NCI-H1048 (cell line): ENCODE measurements at regions not wholly inside any gene's neighbourhood (a gene's known extent, or its start where the extent isn't known, plus 50 kb on each side); places are given as distances from the start of the nearest gene placed in this dataset.
"Not testable (repeated sequence)": the region's sequence is repeated elsewhere in the genome, so short reads cannot be mapped to it uniquely, and the experiment has no call there.

Experiments used
- DNase-seq: peaks from one replicate; lab custom pipeline; 2025; lab: John Stamatoyannopoulos, UW

- no peak for DNase-seq
These were observed 502.6 kb downstream of the ADRA2A start for GRCh38 chr10:111579473-111579872.

DNA sequence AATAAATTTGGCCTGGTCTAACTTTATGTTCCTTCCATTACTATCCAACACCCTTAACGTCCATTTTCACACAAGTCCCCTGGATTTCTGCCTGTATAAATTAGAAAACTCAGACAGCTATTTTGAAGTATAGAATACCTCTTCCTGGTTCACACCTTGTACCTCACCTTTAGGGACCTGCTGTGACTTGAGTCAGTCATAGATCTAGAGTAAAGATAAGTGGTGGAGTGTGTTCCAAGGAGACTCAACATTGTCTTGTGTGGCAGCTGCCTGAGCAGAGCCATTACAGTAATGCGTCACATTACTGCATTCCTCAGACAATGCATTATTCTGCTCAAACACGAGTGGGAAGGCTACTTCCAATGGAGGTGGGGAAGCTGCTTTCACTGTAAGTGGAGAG, 513.9 kb downstream of the ADRA2A start:
- no peak for DNase-seq

- DNase-seq, result no peak
These were observed 516.7 kb downstream of the ADRA2A start for GRCh38 chr10:111593578-111593977.

DNA sequence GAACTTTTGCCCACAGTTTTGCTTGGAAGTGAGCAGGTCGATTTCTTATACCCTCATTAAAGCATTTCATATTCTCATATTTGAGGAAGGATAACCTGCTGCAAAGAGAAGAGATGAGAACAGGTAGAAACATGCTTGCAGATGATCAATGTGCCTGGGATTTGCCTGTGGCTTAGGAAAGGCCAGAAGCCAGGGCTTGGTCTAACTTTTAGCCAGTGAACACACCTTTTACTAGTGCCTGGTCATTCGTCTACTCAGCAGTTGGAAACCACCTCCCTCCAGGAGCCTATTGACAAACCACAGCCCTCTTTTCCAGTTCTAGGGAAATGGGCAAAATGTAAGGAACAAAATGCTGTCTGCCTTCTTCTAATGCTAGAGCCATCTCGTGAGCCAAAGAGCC, 518.3 kb downstream of the ADRA2A start:
- DNase-seq, result no peak

- DNase-seq, result no peak
These were observed 521.7 kb downstream of the ADRA2A start for GRCh38 chr10:111598433-111599059.

GRCh38 chr10:111599943-111600342, 523.1 kb downstream of the ADRA2A start:
- no peak for DNase-seq

- no peak for DNase-seq
These were observed 523.9 kb downstream of the ADRA2A start for GRCh38 chr10:111600772-111601171.

DNA sequence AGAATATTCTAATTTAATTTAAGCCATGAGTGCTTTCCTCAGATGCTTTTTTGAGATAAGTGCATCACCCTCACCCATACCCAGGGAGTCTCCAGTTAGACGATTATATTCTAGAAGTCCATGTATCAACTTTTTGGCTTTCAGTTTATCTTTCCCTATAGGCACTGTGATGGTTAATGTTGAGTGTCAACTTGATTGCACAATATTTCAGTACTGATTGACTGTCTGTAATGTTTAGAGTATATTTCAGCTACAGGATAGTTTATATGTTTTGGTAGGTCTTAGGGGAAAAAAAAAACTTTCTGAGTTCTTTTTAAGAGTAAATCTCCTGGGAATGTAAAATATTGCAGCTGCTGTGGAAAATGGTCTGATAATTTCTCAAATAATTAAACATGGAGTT, 535.4 kb downstream of the ADRA2A start:
- DNase-seq, result no peak

GRCh38 chr10:111634191-111634590, 549.4 kb downstream of the GPAM start:
- DNase-seq, result no peak

GRCh38 chr10:111646021-111646420, 537.5 kb downstream of the GPAM start:
- no peak for DNase-seq

- no peak for DNase-seq
These were observed 535.5 kb downstream of the GPAM start for GRCh38 chr10:111648046-111648445.

- DNase-seq, result not testable (repeated sequence)
These were observed 534.5 kb downstream of the GPAM start for GRCh38 chr10:111649080-111649479.

DNA sequence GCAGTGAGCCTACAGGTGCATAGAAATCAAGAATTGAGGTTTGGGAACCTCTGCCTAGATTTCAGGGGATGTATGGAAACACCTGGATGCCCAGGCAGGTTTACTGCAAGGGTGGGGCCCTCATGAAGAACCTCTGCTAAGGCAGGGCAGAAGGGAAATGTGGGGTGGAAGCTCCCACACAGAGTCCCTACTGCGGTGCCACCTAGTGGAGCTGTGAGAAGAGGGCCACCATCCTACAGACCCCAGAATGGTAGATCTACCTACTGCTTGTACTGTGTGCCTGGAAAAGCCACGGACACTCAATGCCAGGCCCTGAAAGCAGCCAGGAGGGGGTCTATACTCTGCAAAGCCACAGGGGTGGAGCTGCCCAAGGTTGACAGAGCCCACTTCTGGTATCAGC, 533.5 kb downstream of the GPAM start:
- no peak for DNase-seq

DNA sequence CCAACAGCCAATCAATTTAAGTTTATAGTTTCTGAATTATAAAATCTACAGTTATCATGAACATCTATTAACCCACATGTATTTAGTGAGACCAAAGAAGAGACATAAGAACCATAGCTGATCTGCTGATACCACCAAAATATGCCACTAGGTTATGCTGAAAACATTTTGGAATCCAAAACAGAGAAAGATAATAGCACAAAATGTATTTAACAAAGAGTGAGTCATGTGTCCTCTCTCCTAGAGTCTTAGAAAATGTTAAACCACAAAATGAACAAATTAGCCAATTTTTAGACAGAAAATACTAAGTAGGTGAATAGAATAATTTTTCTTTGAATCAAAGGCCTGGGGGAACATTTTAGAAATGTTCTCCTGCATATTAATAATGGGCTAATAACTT, 527.5 kb downstream of the GPAM start:
- no peak for DNase-seq

GRCh38 chr10:111677759-111678158, 505.8 kb downstream of the GPAM start:
- no peak for DNase-seq

- DNase-seq, result no peak
These were observed 496.8 kb downstream of the GPAM start for GRCh38 chr10:111686796-111687195.

DNA sequence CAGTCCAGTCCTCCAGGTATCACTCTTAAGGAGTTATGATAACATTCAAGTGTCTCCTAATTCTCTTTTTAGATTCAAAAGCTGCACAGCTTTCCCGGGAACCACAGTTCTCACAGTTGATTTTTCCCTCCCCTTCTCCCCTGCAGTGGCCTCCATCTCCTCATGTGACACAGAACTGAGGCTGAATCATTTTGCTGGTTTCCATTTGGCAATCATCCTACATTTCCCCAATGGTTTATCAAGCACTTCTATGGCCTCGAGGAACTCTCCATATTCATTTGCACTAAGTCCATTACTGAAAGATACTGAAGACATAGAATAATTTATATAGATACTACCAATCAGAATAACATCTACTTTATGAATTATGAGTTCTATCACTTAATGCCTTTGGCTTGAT, 484.9 kb downstream of the GPAM start:
- no peak for DNase-seq

- DNase-seq, result no peak
These were observed 479.6 kb downstream of the GPAM start for GRCh38 chr10:111703986-111704385.

GRCh38 chr10:111705021-111705420, 478.5 kb downstream of the GPAM start:
- DNase-seq, result no peak

DNA sequence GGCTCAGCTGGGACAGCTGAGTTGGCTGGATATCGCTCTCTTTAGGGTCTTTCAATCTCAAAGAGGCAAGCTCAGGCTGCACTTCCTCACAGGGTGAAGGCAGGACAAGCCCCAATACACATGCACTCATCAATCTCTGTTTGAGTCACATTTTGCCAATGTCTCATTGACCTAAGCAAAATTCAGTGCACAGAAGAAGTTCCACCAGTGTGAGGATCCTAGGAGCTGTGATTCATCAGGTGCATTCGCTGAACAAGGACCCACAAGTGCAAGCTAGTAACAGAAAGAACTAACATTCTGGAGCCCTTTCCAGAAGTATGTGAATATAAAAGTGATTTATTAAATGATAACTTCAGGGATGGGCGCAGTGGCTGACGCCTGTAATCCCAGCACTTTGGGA, 477.2 kb downstream of the GPAM start:
- no peak for DNase-seq

DNA sequence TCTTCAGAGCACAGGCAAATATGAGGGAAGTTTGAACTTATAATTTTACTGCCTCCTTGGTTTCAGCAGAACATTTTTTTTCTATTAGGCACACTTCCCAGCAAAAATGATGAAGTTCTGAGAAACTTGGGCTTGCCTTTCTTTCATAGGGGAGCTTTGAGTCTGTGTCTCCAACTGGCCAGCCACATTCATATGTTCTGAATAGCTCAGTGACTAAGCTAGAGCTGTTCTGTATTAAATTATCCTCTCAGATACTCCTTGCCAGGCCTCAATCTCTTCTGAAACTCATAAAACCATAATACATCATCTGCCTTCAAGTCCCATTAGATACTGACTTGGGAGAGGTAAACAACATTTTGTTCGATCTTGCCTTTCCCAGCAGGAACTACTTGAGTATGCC, 476.5 kb downstream of the GPAM start:
- no peak for DNase-seq

GRCh38 chr10:111709603-111710002, 474.0 kb downstream of the GPAM start:
- DNase-seq, result no peak

GRCh38 chr10:111716032-111716431, 467.5 kb downstream of the GPAM start:
- no peak for DNase-seq

DNA sequence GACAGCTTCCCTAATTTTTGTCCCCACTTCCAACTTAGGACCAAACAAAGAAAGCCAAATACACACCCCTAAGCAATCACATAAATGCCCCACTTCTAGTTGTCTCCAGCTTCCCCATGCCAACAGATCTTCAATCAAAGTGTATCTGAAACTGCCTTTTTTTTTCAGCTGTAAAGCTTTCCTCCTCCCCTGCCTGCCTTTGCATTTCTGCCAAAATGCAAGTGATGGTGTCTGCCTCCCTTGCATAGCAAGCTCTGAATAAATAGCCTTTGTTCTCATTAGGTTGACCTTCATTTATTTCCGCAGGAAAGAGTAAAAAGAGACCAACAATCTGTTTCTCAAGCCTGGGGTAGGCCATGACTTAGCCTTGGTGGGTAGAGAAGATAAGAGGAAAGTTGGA, 459.4 kb downstream of the GPAM start:
- no peak for DNase-seq

DNA sequence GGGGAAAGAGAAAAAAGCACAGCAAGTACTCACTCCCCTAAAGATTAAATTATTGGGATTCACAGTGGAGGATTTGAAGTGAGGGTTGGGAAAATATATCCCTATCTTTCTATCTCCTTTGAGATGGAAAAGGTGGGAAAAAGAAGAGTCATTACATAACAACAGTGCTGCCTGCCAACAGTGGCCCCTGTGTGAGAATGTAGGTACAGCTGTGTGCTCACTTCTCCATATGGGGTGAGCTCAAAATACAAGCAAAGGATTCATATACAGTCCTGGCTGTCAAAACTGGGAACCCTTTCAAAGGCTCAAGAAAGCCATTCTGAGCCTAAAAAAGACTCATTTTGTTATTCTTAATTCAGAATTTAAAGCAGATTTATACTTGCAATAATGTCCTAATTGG, 458.5 kb downstream of the GPAM start:
- DNase-seq, result no peak
